ENCODE measurements at regions not wholly inside any gene's neighbourhood (a gene's known extent, or its start where the extent isn't known, plus 50 kb on each side); places are given as distances from the start of the nearest gene placed in this dataset.

- TF ChIP-seq POLR2A (IDR thresholded peaks at IDR 0.05; ENCODE audit: low read length) = no peak
- TF ChIP-seq GATA1 (IDR thresholded peaks at IDR 0.05; ENCODE audit: low read depth, low read length) = no peak
These were observed 134.3 kb downstream of the BUD13 start for GRCh38 chr11:116638463-116638862.

Data from erythroblast (primary cell).